Sciatic nerve (tissue), 2 donors: ENCODE measurements at regions not wholly inside any gene's neighbourhood (a gene's known extent, or its start where the extent isn't known, plus 50 kb on each side); places are given as distances from the start of the nearest gene placed in this dataset. TPM values are rescaled to one million over a fixed set of nuclear protein-coding genes. Genes with fewer than 3 reads are reported as not detected.

Source experiments
- ATAC-seq: fragments of 200-7000 bp; cut with Tn5 transposase; one replicate; pipeline ENCODE4 v1.9.1; 2020; ENCODE audit warnings: mild to moderate bottlenecking, moderate library complexity
- DNase-seq: peaks from one replicate; pipeline ENCODE4 v3.0.0-alpha.2; 2020; ENCODE audit warnings: low spot score
- intact Hi-C: fragments of 100-400 bp; cut with DNase I; formaldehyde crosslinking; loops from one replicate; pipeline ENCODE4 v1.14.2; 2022
- microRNA-seq: library from miRNA; unstranded; fragments of <30 nt; microRNA quantifications from one replicate; pipeline ENCODE4 v1.2.0, GENCODE V29; 2020
- donor health status: DM: no; HTN: no; CAD: no.
- donor health status: DM: no; HTN: no; CAD: no.

DNA sequence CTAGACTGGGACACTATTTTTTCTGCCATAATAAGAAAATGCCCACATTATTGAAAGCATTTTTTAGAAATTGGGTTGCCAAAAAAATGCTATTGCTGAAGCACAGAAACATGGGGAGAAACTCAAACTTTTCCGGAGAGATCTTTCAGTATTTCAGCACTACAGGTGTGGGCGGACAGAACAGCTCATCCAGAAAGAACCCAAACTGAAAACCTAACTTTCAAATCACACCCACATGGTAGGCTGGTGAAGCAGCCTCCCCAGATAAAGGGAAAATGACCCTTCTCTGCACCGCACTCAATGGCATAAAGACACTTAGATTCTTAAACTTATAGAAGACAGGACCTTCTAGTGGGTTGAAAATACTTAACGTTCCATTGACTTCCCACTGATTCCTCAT lies 62.3 kb upstream of the TMPO start:
- intact Hi-C loops = no loop called here
- ATAC-seq = no peak

DNA sequence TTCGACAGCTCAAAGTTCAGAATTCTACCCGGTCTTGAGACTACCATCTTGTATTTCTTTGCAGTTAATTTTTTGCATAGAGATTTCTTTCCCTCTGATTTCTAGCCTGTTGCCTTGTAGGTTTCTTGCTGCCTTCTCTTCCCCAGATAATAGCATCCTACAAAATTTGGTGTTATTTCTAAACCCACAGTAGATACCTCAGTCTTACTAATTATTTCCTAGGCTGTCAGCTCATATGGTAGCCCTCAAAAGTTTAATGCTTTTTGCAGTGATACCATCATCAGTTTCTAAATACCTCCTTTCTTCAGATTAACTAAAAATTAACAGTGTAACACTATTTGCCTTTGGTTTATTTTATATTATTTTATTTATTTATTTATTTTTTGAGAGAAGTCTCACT lies 61.9 kb upstream of the TMPO start:
- DNase-seq (no peak), ATAC-seq (no peak)
- intact Hi-C loops = no loop called here

More for the DNA sequence above, 62.3 kb upstream of the TMPO start:
- DNase-seq = no peak

DNA sequence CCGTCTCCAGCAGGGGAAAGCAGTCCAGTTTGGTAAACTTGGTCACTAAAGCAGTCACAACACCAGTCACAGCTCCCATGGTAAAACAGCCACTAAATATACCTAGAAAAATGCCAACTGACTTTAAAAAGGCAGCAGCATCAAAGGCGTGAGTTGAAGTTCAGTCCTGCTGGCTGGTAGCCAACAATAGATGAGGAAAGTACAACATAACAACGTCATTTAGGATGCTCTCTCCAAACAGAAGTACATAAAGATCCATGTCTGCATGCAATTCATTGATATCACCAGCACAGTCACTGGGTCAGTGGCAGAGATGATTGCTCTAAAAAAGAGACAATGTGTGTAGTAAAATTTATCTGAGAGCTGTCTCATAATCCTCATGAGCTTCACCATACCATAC lies 59.3 kb upstream of the TMPO start:
- no peak for DNase-seq
- intact Hi-C loops = no loop called here
- no peak for ATAC-seq

DNA sequence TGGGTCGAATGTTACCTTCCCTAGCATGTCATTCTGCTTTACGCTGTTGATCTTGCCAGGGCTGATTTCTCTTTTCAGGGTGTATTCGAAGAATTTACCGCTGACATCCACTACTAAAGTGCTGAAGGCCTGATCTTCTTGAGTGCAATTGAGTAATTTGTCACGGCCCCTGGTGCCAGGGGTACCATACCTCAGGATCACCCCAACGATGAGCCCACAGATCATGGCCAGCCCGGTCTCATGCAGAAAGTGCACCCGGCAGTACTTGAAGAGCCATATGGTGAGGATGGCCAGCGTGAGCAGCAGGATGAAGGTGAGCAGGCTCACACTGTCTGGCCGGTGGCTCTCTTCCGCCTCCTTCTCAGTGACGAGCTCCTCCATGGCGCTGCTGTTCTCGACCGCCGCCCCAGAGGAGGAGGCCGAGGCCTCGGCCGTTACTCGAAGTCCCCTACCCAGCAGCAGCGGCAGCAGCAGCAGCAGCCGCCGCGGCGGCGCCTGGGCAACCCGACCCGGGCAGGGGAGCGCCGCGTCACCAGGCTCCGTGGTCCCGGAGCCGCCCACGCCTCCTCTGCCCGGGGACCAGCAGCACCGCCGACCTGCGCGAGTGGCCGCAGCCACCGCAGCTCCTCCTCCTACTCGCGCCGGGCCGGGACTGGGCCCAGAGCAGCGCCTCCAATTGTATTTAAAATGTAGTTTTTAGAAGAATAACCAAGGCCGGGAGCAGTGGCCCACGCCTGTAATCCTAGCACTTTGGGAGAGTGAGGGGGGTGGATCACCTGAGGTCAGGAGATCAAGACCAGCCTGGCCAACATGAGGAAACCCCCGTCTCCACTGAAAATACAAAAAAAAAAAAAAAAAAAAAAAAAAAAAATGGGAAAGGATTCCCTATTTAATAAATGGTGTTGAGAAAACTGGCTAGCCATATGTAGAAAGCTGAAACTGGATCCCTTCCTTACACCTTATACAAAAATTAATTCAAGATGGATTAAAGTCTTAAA lies 58.5 kb upstream of the TMPO start:
- peak; percentile 68 for DNase-seq
- intact Hi-C loops = no loop called here
- peak; percentile 86 for ATAC-seq

DNA sequence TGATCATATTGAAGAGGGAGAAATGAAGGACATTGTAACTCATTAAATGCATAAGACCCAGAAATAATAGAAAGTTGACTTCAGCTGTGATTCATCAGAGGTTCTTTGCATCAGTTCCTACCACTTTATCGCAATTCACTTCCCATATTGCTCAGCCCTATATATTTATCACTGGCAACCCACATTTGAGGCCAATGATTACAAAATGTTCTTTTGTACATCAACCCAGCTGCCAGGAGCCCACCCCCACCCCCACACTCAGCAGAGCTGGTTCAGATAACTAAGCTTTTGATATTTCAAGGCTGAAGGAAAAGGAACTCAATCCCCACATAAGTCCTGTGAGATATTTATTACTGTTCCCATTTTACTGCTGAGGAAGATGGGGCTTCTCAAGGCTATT lies 51.2 kb upstream of the TMPO start:
- intact Hi-C loops = no loop called here
- no peak for DNase-seq
- ATAC-seq = no peak

DNA sequence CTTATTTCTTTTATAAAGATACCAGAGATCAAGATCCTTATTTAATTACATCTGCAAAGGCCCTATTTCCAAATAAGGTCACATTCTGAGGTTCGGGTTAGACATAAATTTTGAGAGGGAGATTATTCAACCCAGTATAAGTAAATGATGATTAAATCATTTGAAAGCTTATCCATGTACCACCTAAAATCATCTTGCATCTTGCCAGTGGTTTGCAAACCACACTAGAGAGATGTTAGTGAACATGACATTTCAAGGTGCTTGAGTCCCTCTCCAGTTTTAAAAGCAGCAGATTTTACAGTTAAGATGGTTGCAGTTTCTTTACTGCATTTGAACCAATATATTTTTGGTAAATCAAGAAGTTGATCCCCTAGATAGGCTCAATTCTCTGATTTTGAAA lies 49.9 kb upstream of the TMPO start:
- DNase-seq (no peak), ATAC-seq (no peak)
- intact Hi-C loops = no loop called here

Small RNA genes lying in the stretch of these regions (microRNA-seq; reads per million reads assigned to microRNA genes)
- not detected for gene MIR4303
- gene MIR4495 = not detected
